Hematopoietic multipotent progenitor cell (in vitro differentiated cells): ENCODE measurements at regions not wholly inside any gene's neighbourhood (a gene's known extent, or its start where the extent isn't known, plus 50 kb on each side); places are given as distances from the start of the nearest gene placed in this dataset.
A peak's percentile ranks its signal among the peaks of the same experiment; 100 is the strongest.

ENCODE experiments used
- DNase-seq, 3 donors: peaks; one replicate each; pipeline ENCODE4 v3.0.0-alpha.2; 2011 to 2015; ENCODE audit warnings: low read depth in 2 of 3, low spot score in 2 of 3

DNA sequence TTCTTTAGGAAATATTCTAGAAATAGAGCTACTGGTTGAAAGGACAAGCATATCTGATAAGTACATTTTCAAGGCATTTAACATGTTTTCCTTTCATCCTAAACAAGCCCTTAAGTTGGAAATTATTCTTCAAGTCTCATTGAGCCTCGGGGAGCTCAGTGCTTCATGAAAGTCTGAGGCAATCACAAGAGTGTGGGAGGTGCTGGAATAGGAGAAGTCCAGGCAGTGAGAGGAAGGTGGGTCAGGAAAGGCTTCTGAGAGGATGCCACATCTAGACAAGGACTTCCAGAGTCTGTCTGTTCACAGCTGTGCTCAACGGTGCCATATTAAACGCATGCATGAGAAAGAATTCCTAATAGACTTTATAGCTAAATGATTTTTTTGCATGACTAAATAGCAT is 69.8 kb downstream of the CD83 start:
- no peak for DNase-seq

DNA sequence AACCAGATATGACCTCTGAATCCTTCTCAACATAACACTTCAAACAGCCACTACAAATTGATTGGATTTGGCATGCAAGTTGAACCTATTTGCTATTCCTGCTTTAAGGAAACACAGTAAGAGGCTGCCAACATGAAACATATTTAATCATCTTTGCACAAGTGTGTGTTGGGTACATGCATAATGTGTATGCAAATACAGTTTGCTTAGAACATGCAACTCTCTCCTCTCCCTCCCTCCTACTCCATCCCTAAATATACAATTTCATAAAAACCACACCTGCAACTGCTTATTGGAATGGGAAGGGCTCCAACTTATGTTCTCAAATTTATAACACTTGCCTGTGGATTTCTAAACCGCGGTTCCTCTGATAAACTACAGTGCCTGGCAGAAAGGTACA is 71.5 kb downstream of the CD83 start:
- no peak for DNase-seq

DNA sequence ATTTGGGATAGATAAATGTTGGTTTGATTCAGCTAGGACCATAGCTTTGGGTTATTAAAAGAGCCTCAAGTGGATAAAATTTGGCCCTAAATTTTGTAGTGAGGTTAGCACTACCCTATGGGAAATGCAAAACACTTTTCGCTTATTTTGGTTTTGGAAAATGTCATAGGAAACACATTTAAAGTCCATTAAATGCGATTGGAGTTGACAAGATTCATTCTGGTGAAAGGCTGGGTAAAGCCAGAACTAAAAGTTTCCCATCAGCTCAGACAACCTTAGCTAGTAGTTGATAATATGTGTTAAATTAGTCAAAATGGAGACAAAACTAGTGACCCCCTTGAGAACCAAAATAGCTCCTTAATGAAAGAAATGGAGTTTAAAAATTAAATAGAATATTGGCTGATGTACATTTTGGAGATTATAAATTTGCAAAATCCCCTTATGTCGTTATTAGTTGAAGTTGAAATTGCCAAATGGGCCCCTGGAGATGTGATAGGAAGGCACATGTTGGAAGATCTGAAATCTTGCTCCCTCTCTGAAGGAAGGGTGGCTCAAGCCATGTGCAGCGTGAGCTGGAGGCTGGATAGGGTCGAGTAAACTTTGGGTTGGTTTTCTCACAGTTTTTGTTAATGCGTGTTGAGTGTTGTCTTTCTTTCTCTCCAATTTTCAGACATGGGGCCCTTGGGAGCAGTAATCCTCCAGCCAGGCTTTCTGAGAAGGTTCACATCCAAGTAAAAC is 72.8 kb downstream of the CD83 start:
- DNase-seq: no peak

DNA sequence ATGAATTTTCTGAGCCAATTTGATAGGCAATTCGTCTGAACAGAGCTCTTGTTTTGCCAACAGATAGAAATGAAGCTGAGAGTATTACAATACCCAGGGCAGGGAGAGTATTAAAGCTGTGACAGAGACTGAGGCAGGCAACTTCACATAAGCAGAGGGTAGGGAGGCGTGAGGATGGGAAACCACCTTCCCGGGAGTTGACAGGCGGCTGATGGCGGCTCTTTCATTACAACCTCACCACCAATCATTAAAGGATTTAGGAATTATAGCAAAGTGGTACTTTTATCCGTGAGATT is 73.3 kb downstream of the CD83 start:
- DNase-seq: no peak

GRCh38 chr6:14191761-14192160 is 74.2 kb downstream of the CD83 start:
- no peak for DNase-seq

DNA sequence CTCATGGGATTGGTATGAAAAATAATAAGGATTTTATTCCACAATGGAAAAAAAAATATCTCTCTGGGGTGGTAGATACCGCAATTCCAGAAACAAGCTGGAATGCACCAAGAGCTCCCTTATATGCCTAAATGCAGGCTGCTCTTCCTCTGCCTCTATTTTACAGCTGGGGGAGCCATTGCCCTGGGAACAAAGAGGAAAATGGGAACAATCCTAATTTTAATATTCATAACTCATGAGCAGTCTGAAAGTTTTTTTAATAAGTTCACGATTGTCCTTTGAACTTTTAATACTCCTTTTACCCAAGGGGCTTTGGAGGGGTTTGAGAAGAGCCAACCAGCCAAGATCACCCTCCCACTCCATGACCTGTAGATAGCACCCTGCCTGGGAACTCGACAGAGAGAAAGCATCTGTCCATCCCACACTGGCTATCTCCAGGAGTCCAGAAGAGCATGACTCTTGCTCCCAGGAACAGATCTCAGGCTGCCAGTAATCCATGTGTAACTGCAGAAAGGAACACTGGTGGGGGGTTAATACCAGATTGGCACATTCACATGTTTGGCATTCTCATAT is 74.7 kb downstream of the CD83 start:
- DNase-seq: no peak

DNA sequence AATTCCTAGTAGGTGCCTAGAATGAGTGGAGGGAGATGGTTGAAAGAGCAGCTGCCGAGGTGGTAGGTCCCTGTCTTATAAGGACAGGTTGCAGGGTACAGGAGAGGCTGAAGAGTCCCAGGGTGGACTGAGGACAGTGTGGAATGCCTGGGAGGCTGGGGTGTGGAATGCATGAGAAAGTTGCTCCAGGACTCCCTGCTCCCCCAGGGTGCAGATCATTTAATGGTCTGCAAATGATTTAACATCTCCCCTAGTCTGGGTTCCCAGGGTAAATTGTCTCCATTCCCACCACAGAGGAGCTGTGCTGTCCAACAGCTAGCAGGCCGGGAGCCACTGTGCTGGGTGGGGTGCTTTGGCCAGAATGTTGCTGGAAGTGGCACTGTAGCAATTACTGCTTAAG is 76.0 kb downstream of the CD83 start:
- DNase-seq: no peak

DNA sequence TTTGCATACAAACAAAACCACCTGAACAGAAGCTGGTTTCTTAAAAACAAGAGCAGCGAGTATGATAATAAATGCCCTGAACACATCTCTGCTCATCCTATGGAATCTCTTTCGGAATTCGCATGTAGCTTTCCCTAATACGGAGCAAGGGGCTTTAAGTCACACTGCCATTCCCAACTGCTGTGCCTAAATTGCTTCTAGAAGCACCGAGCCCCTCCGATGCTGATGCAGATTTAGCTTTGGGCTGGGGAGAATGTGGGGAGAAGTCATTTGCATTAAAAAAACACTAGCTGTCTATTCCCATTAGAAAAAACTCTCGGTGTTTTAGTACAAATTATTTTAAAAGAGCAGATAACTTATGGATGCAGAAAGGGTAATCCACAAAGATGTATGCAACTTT is 76.9 kb downstream of the CD83 start:
- DNase-seq: no peak

- DNase-seq: no peak
Observed at GRCh38 chr6:14194976-14195375, 77.4 kb downstream of the CD83 start.

- no peak for DNase-seq
Observed at GRCh38 chr6:14196026-14196425, 78.5 kb downstream of the CD83 start.

- DNase-seq: no peak
Observed at GRCh38 chr6:14197118-14197517, 79.5 kb downstream of the CD83 start.

GRCh38 chr6:14200047-14200446 is 82.5 kb downstream of the CD83 start:
- no peak for DNase-seq

- no peak for DNase-seq
Observed at GRCh38 chr6:14202947-14203346, 85.4 kb downstream of the CD83 start.

- DNase-seq: no peak
Observed at GRCh38 chr6:14206391-14206790, 88.8 kb downstream of the CD83 start.

GRCh38 chr6:14207448-14207847 is 89.9 kb downstream of the CD83 start:
- DNase-seq: no peak

DNA sequence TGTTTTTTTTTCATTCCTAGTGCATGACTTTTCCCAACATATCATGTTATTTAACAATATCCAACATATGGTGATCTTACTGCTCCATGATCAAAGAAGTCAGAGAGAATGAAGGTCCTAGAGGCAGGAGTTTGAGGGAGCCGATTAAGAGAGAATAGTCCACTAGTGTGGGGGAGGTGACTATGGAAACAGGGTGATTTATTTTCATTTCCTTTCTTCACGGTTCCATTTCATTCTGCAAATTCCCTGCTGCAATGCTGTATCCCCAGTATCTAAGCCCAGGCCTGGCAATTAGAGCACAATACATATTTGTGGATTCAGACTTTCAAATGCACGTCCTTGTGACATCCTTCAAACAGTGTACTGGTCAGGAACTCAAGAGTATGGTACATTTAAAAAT is 91.4 kb downstream of the CD83 start:
- no peak for DNase-seq

GRCh38 chr6:14210077-14210476 is 92.5 kb downstream of the CD83 start:
- DNase-seq: no peak

GRCh38 chr6:14210663-14211561 is 93.3 kb downstream of the CD83 start:
- DNase-seq: peak; percentile 84 to 95 (median 93)

GRCh38 chr6:14211562-14211942 is 94.0 kb downstream of the CD83 start:
- peak in 1 of 3 donors; percentile 4 for DNase-seq

DNA sequence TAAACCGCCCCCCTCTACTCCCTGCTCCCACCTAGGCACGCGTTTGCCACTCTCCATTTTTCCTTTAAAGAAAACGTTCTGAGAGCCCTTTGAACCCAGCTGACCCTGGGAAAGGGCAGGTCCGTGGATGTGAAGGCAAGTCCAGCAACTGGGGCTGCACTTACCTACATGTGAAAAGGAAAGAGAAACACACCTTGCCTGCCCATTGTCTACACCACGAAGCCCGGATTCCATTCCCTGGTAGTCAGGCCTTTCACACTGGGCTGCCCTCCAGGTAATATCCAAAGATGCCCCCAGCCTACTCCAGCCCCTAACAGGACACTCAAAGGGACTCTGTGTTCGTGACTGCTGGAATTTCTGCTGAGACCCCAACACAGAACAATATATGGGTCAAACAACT is 94.4 kb downstream of the CD83 start:
- no peak for DNase-seq

DNA sequence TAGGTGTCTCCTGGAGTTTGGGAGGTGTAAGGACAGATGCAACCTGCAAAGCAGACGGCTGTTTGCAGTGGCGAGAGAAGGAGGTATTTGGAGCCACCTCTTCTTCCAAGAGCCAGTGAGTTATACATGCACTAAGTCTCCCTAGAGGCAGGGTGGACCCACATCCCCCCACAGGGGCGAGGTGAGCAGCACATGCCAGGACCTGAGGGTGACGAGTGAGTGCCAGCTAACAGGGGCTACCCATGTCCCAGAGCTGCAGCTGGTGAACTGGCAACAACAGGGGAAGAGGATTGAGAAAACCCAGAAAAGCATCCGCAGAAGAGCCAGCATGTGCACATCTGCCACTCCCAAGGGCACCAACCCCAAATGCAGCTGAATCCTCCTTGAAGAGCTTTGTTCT is 95.1 kb downstream of the CD83 start:
- DNase-seq: no peak
